GM19043 (cell line): ENCODE measurements at regions not wholly inside any gene's neighbourhood (a gene's known extent, or its start where the extent isn't known, plus 50 kb on each side); places are given as distances from the start of the nearest gene placed in this dataset.
"Not testable (repeated sequence)": the region's sequence is repeated elsewhere in the genome, so short reads cannot be mapped to it uniquely, and the experiment has no call there.

Experiments
- ATAC-seq: cut with Tn5 transposase; IDR thresholded peaks from one replicate; pipeline ENCODE4 v1.9.1; 2021; ENCODE audit warnings: low read depth; ENCODE audit not compliant: unreplicated experiment

- no peak for ATAC-seq
Observed at GRCh38 chr1:218494449-218494852, 149.3 kb downstream of the TGFB2 start.

- ATAC-seq, result no peak
Observed at GRCh38 chr1:218495931-218496330, 150.8 kb downstream of the TGFB2 start.

- ATAC-seq, result no peak
Observed at GRCh38 chr1:218496561-218496960, 151.4 kb downstream of the TGFB2 start.

- no peak for ATAC-seq
Observed at GRCh38 chr1:218498056-218498938, 153.2 kb downstream of the TGFB2 start.

- ATAC-seq, result no peak
Observed at GRCh38 chr1:218499011-218499691, 154.0 kb downstream of the TGFB2 start.

- ATAC-seq, result no peak
Observed at GRCh38 chr1:218499911-218500310, 154.8 kb downstream of the TGFB2 start.

- no peak for ATAC-seq
Observed at GRCh38 chr1:218501161-218501560, 156.0 kb downstream of the TGFB2 start.

GRCh38 chr1:218502383-218502782 is 157.2 kb downstream of the TGFB2 start:
- ATAC-seq, result no peak

- no peak for ATAC-seq
Observed at GRCh38 chr1:218503102-218503501, 158.0 kb downstream of the TGFB2 start.

GRCh38 chr1:218507355-218508002 is 162.3 kb downstream of the TGFB2 start:
- ATAC-seq, result no peak

GRCh38 chr1:218510153-218510772 is 165.1 kb downstream of the TGFB2 start:
- no peak for ATAC-seq

- no peak for ATAC-seq
Observed at GRCh38 chr1:218513328-218513727, 168.2 kb downstream of the TGFB2 start.

GRCh38 chr1:218514689-218515088 is 169.6 kb downstream of the TGFB2 start:
- no peak for ATAC-seq

- no peak for ATAC-seq
Observed at GRCh38 chr1:218516526-218516925, 171.4 kb downstream of the TGFB2 start.

GRCh38 chr1:218517459-218517858 is 172.3 kb downstream of the TGFB2 start:
- ATAC-seq, result no peak

- no peak for ATAC-seq
Observed at GRCh38 chr1:218518216-218518740, 173.1 kb downstream of the TGFB2 start.

- not testable (repeated sequence) for ATAC-seq
Observed at GRCh38 chr1:218520646-218521045, 175.5 kb downstream of the TGFB2 start.

- ATAC-seq, result peak; percentile 64
Observed at GRCh38 chr1:218521414-218522169, 176.5 kb downstream of the TGFB2 start.

GRCh38 chr1:218524526-218524925 is 179.4 kb downstream of the TGFB2 start:
- no peak for ATAC-seq

GRCh38 chr1:218525031-218525430 is 179.9 kb downstream of the TGFB2 start:
- ATAC-seq, result no peak
